HG03460 (cell line): ENCODE measurements at regions not wholly inside any gene's neighbourhood (a gene's known extent, or its start where the extent isn't known, plus 50 kb on each side); places are given as distances from the start of the nearest gene placed in this dataset.

Experiments
- ATAC-seq: cut with Tn5 transposase; IDR thresholded peaks from one replicate; pipeline ENCODE4 v1.9.1; 2021; ENCODE audit not compliant: unreplicated experiment

- ATAC-seq = no peak
These were observed 80.0 kb upstream of the FREM2 start for GRCh38 chr13:38606699-38607535.

GRCh38 chr13:38617936-38618335, 68.9 kb upstream of the FREM2 start:
- no peak for ATAC-seq

DNA sequence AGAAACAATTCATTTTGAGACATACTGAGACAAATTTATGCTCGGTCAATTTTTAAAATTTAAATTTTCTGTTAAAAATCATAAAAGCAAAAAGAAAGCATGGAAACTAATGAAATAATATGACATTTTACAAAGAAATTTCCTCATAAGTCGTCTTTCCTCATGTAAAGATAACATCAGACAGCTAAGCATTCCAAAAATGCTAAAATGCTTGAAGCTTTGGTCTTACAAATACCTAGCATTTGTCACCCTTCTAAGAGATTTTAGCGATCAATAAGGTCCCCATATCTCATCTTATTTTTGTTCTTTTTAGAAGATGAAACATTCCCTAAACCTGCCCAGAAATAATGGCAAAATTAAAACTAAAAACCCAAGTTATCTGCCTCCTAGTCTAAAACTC, 68.5 kb upstream of the FREM2 start:
- no peak for ATAC-seq

- ATAC-seq = no peak
These were observed 68.0 kb upstream of the FREM2 start for GRCh38 chr13:38618881-38619280.

- no peak for ATAC-seq
These were observed 66.0 kb upstream of the FREM2 start for GRCh38 chr13:38620876-38621275.

DNA sequence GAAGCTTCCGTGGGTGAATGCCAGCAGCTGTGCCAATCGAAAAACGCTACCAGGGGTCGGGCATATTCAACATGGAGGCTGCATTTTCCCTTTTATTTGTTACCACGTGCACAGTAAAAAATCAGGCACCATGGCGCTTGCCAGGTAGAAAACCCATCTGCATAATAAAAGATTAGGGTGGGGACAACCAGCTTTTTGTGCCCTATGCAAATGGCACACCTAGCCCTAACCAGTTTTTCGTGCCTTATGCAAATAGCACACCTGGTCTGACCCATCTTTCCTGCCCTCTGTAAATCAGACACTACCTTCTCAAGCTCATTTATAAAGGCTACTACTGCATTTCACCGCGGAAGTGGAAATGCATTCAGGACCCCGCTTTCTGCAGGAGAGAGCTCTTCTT, 62.1 kb upstream of the FREM2 start:
- no peak for ATAC-seq

DNA sequence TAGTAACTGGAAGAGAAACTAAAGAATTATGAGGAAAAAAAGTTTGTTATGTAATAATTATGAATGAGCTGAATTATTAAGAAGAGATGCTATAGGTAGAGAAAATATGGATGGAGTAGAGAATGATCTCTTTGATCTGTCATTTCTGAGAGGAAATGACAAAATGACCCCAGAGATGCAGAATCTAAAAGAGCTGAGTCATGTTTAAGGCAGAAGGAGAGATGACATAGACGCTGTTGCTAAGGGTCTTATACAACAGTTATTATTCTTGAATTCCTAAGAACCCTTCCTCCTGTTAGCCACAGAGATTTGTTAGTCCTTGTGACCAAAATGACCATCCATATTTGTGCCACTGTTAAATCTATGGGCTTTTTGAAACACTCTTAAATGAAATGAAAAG, 58.3 kb upstream of the FREM2 start:
- ATAC-seq = no peak

GRCh38 chr13:38630780-38631179, 56.1 kb upstream of the FREM2 start:
- ATAC-seq = no peak

DNA sequence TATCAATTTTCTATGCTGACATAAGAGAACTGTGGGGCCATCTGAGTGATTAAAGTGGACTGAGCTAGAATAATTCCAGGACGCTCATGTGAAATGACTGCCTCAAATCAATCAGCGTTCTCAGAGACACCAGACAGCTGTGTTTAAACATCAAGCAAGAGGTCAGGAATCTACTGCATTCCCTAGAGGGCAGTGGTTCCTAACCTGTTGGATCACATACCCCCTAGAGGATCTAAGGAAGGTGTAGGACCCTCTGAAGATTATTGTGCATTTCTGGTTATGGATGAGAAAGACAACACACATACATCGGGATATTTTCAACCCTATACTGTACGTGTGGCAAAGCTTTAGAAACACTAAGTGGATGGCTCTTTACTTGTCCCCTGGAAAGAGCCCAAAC, 51.8 kb upstream of the FREM2 start:
- ATAC-seq = no peak

DNA sequence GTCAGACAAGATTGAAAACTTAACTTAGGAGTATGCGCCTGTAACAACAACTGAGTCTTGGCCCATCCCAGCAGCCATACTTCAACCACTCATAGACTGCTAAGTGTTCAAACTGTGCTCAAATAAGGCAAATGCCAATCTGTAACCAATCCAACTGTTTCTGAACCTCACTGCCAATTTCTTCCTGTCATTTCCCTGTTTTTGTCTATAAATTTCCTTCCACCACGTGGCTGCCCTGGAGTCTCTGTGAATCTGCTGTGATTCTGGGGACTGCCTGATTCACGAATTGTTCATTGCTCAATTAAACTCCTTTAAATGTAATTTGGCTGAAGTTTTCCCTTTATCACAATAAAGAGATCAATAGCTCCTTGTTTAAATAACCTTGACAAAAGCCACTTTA, 50.8 kb upstream of the FREM2 start:
- no peak for ATAC-seq

- no peak for ATAC-seq
These were observed 50.1 kb upstream of the FREM2 start for GRCh38 chr13:38636761-38637160.
